HFFc6 (cell line): ENCODE measurements at regions not wholly inside any gene's neighbourhood (a gene's known extent, or its start where the extent isn't known, plus 50 kb on each side); places are given as distances from the start of the nearest gene placed in this dataset.
"Not testable (repeated sequence)": the region's sequence is repeated elsewhere in the genome, so short reads cannot be mapped to it uniquely, and the experiment has no call there.

Experiments
- DNase-seq: peaks from one replicate; pipeline ENCODE4 v3.0.0-alpha.2; 2018
- H3K27ac Mint-ChIP-seq: 2 replicates; pipeline ENCODE4 v1.8.0; 2020; ENCODE audit warnings: mild to moderate bottlenecking, mixed read lengths
- H3K27me3 Mint-ChIP-seq: 2 replicates; pipeline ENCODE4 v1.8.0; 2021; ENCODE audit warnings: mild to moderate bottlenecking, moderate library complexity, mixed read lengths; ENCODE audit not compliant: insufficient read depth
- H3K36me3 Mint-ChIP-seq: 2 replicates; pipeline ENCODE4 v1.8.0; 2021; ENCODE audit warnings: low read depth, mixed read lengths
- H3K4me1 Mint-ChIP-seq: 2 replicates; pipeline ENCODE4 v1.8.0; 2020; ENCODE audit warnings: low read depth, mixed read lengths
- H3K4me3 Mint-ChIP-seq: 2 replicates; pipeline ENCODE4 v1.8.0; 2020; ENCODE audit warnings: mild to moderate bottlenecking, moderate library complexity, mixed read lengths
- H3K9me3 Mint-ChIP-seq: 2 replicates; pipeline ENCODE4 v1.8.0; 2020; ENCODE audit warnings: mild to moderate bottlenecking, mixed read lengths
- CTCF ChIP-seq: fragments of 200-600 bp; sonication (generic); IDR thresholded peaks from 2 replicates; pipeline ENCODE4 v1.5.0; 2021; ENCODE audit warnings: antibody characterized with exemption, mild to moderate bottlenecking

DNA sequence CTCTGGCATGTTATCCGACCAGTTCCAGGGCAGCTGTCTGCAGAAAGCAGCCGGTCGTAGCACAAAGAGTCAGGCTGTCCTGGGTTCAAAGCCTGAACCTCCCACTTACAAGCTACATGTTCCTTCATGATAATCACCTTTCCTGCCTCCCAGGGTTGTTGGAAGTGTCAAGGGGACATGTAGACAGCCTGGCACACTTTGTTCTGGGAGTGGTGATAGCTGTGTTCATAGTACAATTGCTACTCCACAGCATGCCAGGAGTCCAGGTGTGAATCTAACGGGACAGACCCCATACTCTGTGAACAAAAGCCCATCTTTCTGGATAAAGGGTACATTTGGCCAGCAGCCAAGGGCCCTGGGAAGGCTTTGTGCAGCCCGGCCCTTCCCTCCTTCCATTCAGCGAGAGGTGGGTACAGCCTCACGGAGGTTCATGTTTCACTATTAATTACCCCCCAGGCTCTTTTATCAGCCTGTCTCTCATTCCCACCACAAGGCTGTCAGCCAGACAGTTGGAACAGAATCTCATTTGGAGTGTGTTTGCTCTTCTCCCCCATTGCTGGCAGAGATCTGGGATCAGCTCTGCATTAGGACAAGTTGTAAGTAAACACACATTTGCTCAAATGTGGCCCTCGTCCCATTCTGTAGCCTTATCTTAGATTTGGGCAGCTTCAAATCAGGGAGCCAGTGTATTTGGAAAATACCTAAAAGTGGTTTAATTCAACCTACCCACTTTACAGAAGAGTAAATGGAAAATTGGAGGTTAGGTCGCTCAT is 101.2 kb downstream of the PROP1 start:
- not testable (repeated sequence) for H3K9me3 Mint-ChIP-seq, H3K4me1 Mint-ChIP-seq, DNase-seq, H3K36me3 Mint-ChIP-seq, H3K27ac Mint-ChIP-seq, H3K27me3 Mint-ChIP-seq, H3K4me3 Mint-ChIP-seq

GRCh38 chr5:177892357-177892665 is 103.7 kb downstream of the PROP1 start:
- H3K27ac Mint-ChIP-seq, H3K36me3 Mint-ChIP-seq, H3K27me3 Mint-ChIP-seq, H3K4me1 Mint-ChIP-seq, H3K9me3 Mint-ChIP-seq, H3K4me3 Mint-ChIP-seq, DNase-seq: not testable (repeated sequence)

GRCh38 chr5:177891547-177892356 is 104.3 kb downstream of the PROP1 start:
- not testable (repeated sequence) for H3K4me1 Mint-ChIP-seq, H3K27ac Mint-ChIP-seq, H3K9me3 Mint-ChIP-seq, H3K36me3 Mint-ChIP-seq, H3K4me3 Mint-ChIP-seq, H3K27me3 Mint-ChIP-seq
- TF ChIP-seq CTCF, result peak; percentile 49
- peak; percentile 4 for DNase-seq

- not testable (repeated sequence) for H3K4me3 Mint-ChIP-seq, H3K27ac Mint-ChIP-seq, H3K9me3 Mint-ChIP-seq, H3K27me3 Mint-ChIP-seq, H3K36me3 Mint-ChIP-seq, H3K4me1 Mint-ChIP-seq, DNase-seq
Measured at GRCh38 chr5:177883295-177883694, 100.6 kb upstream of the FAM153A start.

GRCh38 chr5:177875900-177876238 is 93.2 kb upstream of the FAM153A start:
- not testable (repeated sequence) for H3K9me3 Mint-ChIP-seq, H3K36me3 Mint-ChIP-seq, H3K27me3 Mint-ChIP-seq, H3K27ac Mint-ChIP-seq, H3K4me1 Mint-ChIP-seq, DNase-seq
- H3K4me3 Mint-ChIP-seq, result peak overlapping the region; percentile 75

- not testable (repeated sequence) for H3K4me1 Mint-ChIP-seq, H3K27ac Mint-ChIP-seq, H3K36me3 Mint-ChIP-seq, H3K9me3 Mint-ChIP-seq, H3K27me3 Mint-ChIP-seq
- peak; percentile 59 for DNase-seq
- peak overlapping the region; percentile 75 for H3K4me3 Mint-ChIP-seq
Measured at GRCh38 chr5:177875013-177875899, 92.6 kb upstream of the FAM153A start.

DNA sequence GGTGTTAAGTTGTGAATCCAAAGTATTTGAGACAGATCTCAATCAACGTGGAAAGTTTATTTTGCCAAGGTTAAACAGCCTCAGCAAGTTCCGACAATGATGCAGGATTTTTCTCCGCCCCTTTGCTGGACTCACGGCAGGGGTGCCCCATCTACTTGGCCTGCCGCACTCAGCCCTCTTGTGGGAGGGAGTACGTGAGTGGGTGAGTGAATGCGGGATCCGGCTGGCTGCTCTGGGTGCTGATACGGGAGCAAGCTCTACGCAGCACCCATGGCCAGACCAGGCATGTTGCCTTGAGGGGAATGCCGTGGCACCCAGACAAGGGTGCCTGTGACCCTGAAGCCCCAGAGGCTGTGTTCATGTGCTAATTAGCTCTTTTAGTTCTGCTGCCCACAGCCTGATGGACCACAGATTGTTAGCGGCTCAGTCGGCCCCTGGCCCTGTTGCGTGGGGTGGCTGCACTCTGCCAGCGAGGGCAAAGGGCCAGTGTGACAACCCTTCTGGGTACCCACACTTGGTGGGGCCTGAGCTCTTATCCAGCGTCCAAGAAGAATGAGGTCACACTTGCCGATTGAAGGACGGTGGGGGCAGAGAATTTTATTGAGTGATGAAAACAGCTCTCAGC is 81.2 kb upstream of the FAM153A start:
- H3K27me3 Mint-ChIP-seq, H3K9me3 Mint-ChIP-seq, H3K36me3 Mint-ChIP-seq, H3K4me1 Mint-ChIP-seq, H3K4me3 Mint-ChIP-seq, DNase-seq, H3K27ac Mint-ChIP-seq: not testable (repeated sequence)

GRCh38 chr5:177857642-177858200 is 75.0 kb upstream of the FAM153A start:
- H3K36me3 Mint-ChIP-seq, H3K9me3 Mint-ChIP-seq, H3K4me1 Mint-ChIP-seq, DNase-seq, H3K27ac Mint-ChIP-seq, H3K27me3 Mint-ChIP-seq, H3K4me3 Mint-ChIP-seq: not testable (repeated sequence)

DNA sequence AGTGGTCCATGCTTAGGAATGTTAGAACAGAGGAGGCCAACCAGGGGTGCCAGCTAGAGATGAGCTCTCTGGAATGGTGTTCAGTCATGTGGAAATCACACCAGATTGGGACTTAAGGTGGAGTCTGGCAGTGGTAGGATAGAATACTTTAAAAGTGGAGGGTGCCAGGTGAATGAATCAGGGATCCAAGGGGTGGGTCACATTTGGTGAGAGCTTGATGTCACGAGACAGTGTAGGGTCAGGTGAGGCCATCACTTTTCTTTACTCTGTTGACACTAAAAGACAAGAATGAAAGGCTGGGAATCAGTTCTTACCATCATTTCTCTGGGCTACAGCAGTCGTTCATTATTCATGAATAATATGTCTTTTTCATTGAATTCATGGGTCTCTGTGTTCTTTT is 73.8 kb upstream of the FAM153A start:
- not testable (repeated sequence) for H3K27ac Mint-ChIP-seq, H3K36me3 Mint-ChIP-seq, H3K4me1 Mint-ChIP-seq, H3K27me3 Mint-ChIP-seq, DNase-seq, H3K9me3 Mint-ChIP-seq, H3K4me3 Mint-ChIP-seq

DNA sequence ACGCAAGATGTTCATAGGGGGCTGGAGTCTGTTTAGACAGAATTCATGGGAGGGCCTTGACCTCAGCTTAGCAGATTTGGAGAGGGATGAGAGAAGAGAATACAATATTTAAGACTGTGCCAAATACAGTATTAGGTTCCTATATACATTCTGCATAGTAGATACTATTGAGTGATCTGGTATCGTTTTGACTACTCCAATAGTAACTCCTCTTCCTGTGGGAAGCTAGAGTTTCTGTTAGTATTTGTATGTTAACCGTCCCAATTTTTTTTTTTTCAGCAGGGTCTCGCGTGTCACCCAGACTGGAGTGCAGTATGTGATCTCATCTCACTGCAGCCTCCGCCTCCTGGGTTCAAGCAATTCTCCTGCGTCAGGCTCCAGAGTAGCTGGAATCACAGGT is 65.2 kb upstream of the FAM153A start:
- not testable (repeated sequence) for DNase-seq, H3K9me3 Mint-ChIP-seq, H3K27me3 Mint-ChIP-seq, H3K4me3 Mint-ChIP-seq, H3K4me1 Mint-ChIP-seq, H3K27ac Mint-ChIP-seq, H3K36me3 Mint-ChIP-seq

DNA sequence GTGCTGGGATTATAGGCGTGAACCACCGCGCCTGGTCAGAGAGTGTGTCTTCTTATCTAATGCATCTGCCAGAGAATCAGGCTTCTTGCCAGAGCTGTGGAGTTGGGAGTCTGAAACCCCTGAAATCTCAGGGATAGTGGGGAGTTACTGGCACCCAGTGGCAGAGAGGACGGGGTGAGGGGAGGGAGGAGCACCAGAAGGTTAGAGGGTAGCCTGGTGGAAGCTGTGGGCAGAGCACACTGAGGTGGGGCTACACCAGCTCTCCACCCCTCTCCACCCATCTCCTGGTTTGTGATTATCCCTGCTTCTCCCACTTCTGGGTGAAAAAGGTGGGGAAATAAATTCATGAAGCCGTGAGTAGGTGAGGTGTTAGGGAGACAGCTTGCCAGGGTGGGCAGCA is 63.9 kb upstream of the FAM153A start:
- not testable (repeated sequence) for H3K4me3 Mint-ChIP-seq, H3K9me3 Mint-ChIP-seq, DNase-seq, H3K27me3 Mint-ChIP-seq, H3K4me1 Mint-ChIP-seq, H3K27ac Mint-ChIP-seq, H3K36me3 Mint-ChIP-seq

- H3K9me3 Mint-ChIP-seq, H3K4me3 Mint-ChIP-seq, H3K27ac Mint-ChIP-seq, H3K36me3 Mint-ChIP-seq, H3K4me1 Mint-ChIP-seq, H3K27me3 Mint-ChIP-seq, DNase-seq: not testable (repeated sequence)
Measured at GRCh38 chr5:177845906-177846305, 63.2 kb upstream of the FAM153A start.
